Hepatocyte (in vitro differentiated cells): ENCODE measurements at regions not wholly inside any gene's neighbourhood (a gene's known extent, or its start where the extent isn't known, plus 50 kb on each side); places are given as distances from the start of the nearest gene placed in this dataset.
"Not testable (repeated sequence)": the region's sequence is repeated elsewhere in the genome, so short reads cannot be mapped to it uniquely, and the experiment has no call there.

Experiments used
- CTCF ChIP-seq: fragments of 200-600 bp; sonication (generic); IDR thresholded peaks from 2 replicates; pipeline ENCODE4 v1.5.1; 2016; ENCODE audit warnings: antibody characterized with exemption, mild to moderate bottlenecking; ENCODE audit not compliant: poor library complexity
- EZH2phosphoT487 ChIP-seq: fragments of 200-600 bp; sonication (generic); IDR thresholded peaks from one replicate; pipeline ENCODE4 v1.6.1; 2018; ENCODE audit warnings: antibody characterized with exemption, mild to moderate bottlenecking, low read depth, moderate library complexity; ENCODE audit not compliant: unreplicated experiment, severe bottlenecking

GRCh38 chr21:7928528-7928927 lies 2592.9 kb upstream of the TPTE start:
- TF ChIP-seq CTCF, EZH2phosphoT487: not testable (repeated sequence)
